ENCODE measurements at regions not wholly inside any gene's neighbourhood (a gene's known extent, or its start where the extent isn't known, plus 50 kb on each side); places are given as distances from the start of the nearest gene placed in this dataset.

GRCh38 chr14:53741479-53742232 is 215.0 kb downstream of the BMP4 start:
- Histone ChIP-seq H3K4me1 (ENCODE audit: control insufficient read depth in 1 of 2, insufficient read depth in 1 of 2, low read depth in 1 of 2, low read length in 1 of 2) (no peaks in the 10 kb centered on the region), H3K4me3 (ENCODE audit: low read depth in 1 of 2, low read length in 1 of 2) (no peak overlapping the region), H3K27me3 (no peaks in the 10 kb centered on the region), H3K27ac (no peak overlapping the region), H3K36me3 (no peaks in the 10 kb centered on the region), H3K9me3 (no peaks in the 10 kb centered on the region)
- no peak for TF ChIP-seq CTCF (IDR thresholded peaks at IDR 0.05)

GRCh38 chr14:53740570-53740969 is 216.1 kb downstream of the BMP4 start:
- no peak for TF ChIP-seq CTCF (IDR thresholded peaks at IDR 0.05)
- Histone ChIP-seq H3K9me3 (no peaks in the 10 kb centered on the region), H3K36me3 (no peaks in the 10 kb centered on the region)

GRCh38 chr14:53735916-53736315 is 220.7 kb downstream of the BMP4 start:
- no peak for TF ChIP-seq CTCF (IDR thresholded peaks at IDR 0.05)
- no peak overlapping the region for H3K27ac ChIP-seq

More at GRCh38 chr14:53740570-53740969, 216.1 kb downstream of the BMP4 start:
- Histone ChIP-seq H3K27me3 (no peaks in the 10 kb centered on the region), H3K4me1 (ENCODE audit: control insufficient read depth in 1 of 2, insufficient read depth in 1 of 2, low read depth in 1 of 2, low read length in 1 of 2) (no peaks in the 10 kb centered on the region), H3K4me3 (ENCODE audit: low read depth in 1 of 2, low read length in 1 of 2) (no peak overlapping the region), H3K27ac (no peak overlapping the region)

GRCh38 chr14:53723221-53723620 is 233.4 kb downstream of the BMP4 start:
- Histone ChIP-seq H3K27me3 (no peaks in the 10 kb centered on the region), H3K4me1 (ENCODE audit: control insufficient read depth in 1 of 2, insufficient read depth in 1 of 2, low read depth in 1 of 2, low read length in 1 of 2) (no peaks in the 10 kb centered on the region), H3K4me3 (ENCODE audit: low read depth in 1 of 2, low read length in 1 of 2) (no peak overlapping the region), H3K9me3 (no peaks in the 10 kb centered on the region), H3K27ac (no peak overlapping the region), H3K36me3 (no peaks in the 10 kb centered on the region)
- TF ChIP-seq CTCF (IDR thresholded peaks at IDR 0.05) = no peak

More at GRCh38 chr14:53735916-53736315, 220.7 kb downstream of the BMP4 start:
- H3K4me3 ChIP-seq (ENCODE audit: low read depth in 1 of 2, low read length in 1 of 2) = no peak overlapping the region
- no peaks in the 10 kb centered on the region for H3K36me3 ChIP-seq
- H3K27me3 ChIP-seq = no peaks in the 10 kb centered on the region
- H3K4me1 ChIP-seq (ENCODE audit: control insufficient read depth in 1 of 2, insufficient read depth in 1 of 2, low read depth in 1 of 2, low read length in 1 of 2) = no peaks in the 10 kb centered on the region
- no peaks in the 10 kb centered on the region for H3K9me3 ChIP-seq

- Histone ChIP-seq H3K36me3 (no peaks in the 10 kb centered on the region), H3K9me3 (no peaks in the 10 kb centered on the region), H3K4me3 (ENCODE audit: low read depth in 1 of 2, low read length in 1 of 2) (no peak overlapping the region), H3K27me3 (no peaks in the 10 kb centered on the region), H3K27ac (no peak overlapping the region), H3K4me1 (ENCODE audit: control insufficient read depth in 1 of 2, insufficient read depth in 1 of 2, low read depth in 1 of 2, low read length in 1 of 2) (no peaks in the 10 kb centered on the region)
- no peak for TF ChIP-seq CTCF (IDR thresholded peaks at IDR 0.05)
Observed at GRCh38 chr14:53719536-53719935, 237.1 kb downstream of the BMP4 start.

Measured in neutrophil (primary cell).